ENCODE measurements at regions not wholly inside any gene's neighbourhood (a gene's known extent, or its start where the extent isn't known, plus 50 kb on each side); places are given as distances from the start of the nearest gene placed in this dataset.
A peak's percentile ranks its signal among the peaks of the same experiment; 100 is the strongest.
"Not testable (repeated sequence)": the region's sequence is repeated elsewhere in the genome, so short reads cannot be mapped to it uniquely, and the experiment has no call there.

GRCh38 chr10:23545866-23546265, 107.0 kb downstream of the OTUD1 start:
- not testable (repeated sequence) for DNase-seq

GRCh38 chr10:23556727-23557440, 118.0 kb downstream of the OTUD1 start:
- DNase-seq = no peak

GRCh38 chr10:23557777-23558176, 118.9 kb downstream of the OTUD1 start:
- no peak for DNase-seq

GRCh38 chr10:23558361-23558799, 119.5 kb downstream of the OTUD1 start:
- DNase-seq = no peak

- DNase-seq = peak; percentile 17
Measured at GRCh38 chr10:23568996-23569395, 130.1 kb downstream of the OTUD1 start.

GRCh38 chr10:23571884-23572283, 133.0 kb downstream of the OTUD1 start:
- no peak for DNase-seq

GRCh38 chr10:23581906-23582450, 143.1 kb downstream of the OTUD1 start:
- no peak for DNase-seq

GRCh38 chr10:23584396-23584795, 145.5 kb downstream of the OTUD1 start:
- no peak for DNase-seq

- no peak for DNase-seq
Measured at GRCh38 chr10:23585186-23585585, 146.3 kb downstream of the OTUD1 start.

- no peak for DNase-seq
Measured at GRCh38 chr10:23585666-23586065, 146.8 kb downstream of the OTUD1 start.

GRCh38 chr10:23595278-23595677, 156.4 kb downstream of the OTUD1 start:
- not testable (repeated sequence) for DNase-seq

- no peak for DNase-seq
Measured at GRCh38 chr10:23604613-23605012, 165.7 kb downstream of the OTUD1 start.

GRCh38 chr10:23606456-23606855, 167.6 kb downstream of the OTUD1 start:
- DNase-seq = no peak

GRCh38 chr10:23608926-23609325, 170.1 kb downstream of the OTUD1 start:
- DNase-seq = no peak

GRCh38 chr10:23610626-23611307, 171.9 kb downstream of the OTUD1 start:
- DNase-seq = no peak

- DNase-seq = no peak
Measured at GRCh38 chr10:23611308-23612029, 172.6 kb downstream of the OTUD1 start.

- no peak for DNase-seq
Measured at GRCh38 chr10:23613900-23614299, 175.0 kb downstream of the OTUD1 start.

GRCh38 chr10:23614483-23614882, 175.6 kb downstream of the OTUD1 start:
- DNase-seq = no peak

GRCh38 chr10:23630376-23630775, 191.5 kb downstream of the OTUD1 start:
- no peak for DNase-seq

- no peak for DNase-seq
Measured at GRCh38 chr10:23630885-23631284, 192.0 kb downstream of the OTUD1 start.

GRCh38 chr10:23643111-23643780, 204.4 kb downstream of the OTUD1 start:
- peak; percentile 17 for DNase-seq

GRCh38 chr10:23648618-23649017, 209.7 kb downstream of the OTUD1 start:
- DNase-seq = no peak

GRCh38 chr10:23656735-23657134, 217.9 kb downstream of the OTUD1 start:
- no peak for DNase-seq
